ENCODE measurements at regions not wholly inside any gene's neighbourhood (a gene's known extent, or its start where the extent isn't known, plus 50 kb on each side); places are given as distances from the start of the nearest gene placed in this dataset.

- H2AFZ ChIP-seq (ENCODE audit: low read depth, low read length) = no peak overlapping the region
- no peaks in the 10 kb centered on the region for H3K4me1 ChIP-seq (ENCODE audit: control insufficient read depth, extremely low read depth, insufficient read depth, low read length)
- intact Hi-C loops (cut with micrococcal nuclease) (loop anchor here (10.0 kb wide), 1 partner anchor 289 kb away; no protein-coding TSS in a partner anchor), dilution Hi-C loops (cut with MboI; ENCODE audit: extremely low pct_ligation_motif_present, low sequenced_read_pairs) (no loop called here)
- H3K9me1 ChIP-seq (replicated peaks; ENCODE audit: control insufficient read depth, extremely low read depth, insufficient read depth, low read length) = no peaks in the 10 kb centered on the region
- H4K20me1 ChIP-seq (replicated peaks; ENCODE audit: control insufficient read depth, extremely low read depth, insufficient read depth, low read length) = no peaks in the 10 kb centered on the region
- H3K36me3 ChIP-seq (ENCODE audit: control insufficient read depth in 2 of 2, extremely low read depth in 1 of 2, insufficient read depth in 2 of 2, low read length in 2 of 2) = no peaks in the 10 kb centered on the region
- H3K9me3 ChIP-seq (replicated peaks; ENCODE audit: control insufficient read depth, insufficient read depth, low read length) = no peaks in the 10 kb centered on the region
- no peaks in the 10 kb centered on the region for H3K79me2 ChIP-seq (ENCODE audit: control insufficient read depth, insufficient read depth, low read length)
- DNase-seq (ENCODE audit: low read depth, low spot score) = no peak
- no peak overlapping the region for H3K4me3 ChIP-seq (replicated peaks in 1 of 3; ENCODE audit: insufficient read depth in 1 of 3, low read depth in 1 of 3, low read length in 3 of 3)
- no peak overlapping the region for H3K27ac ChIP-seq (ENCODE audit: insufficient read depth, low read depth, low read length)
- no TSS peak for BruUV-seq (replicated peaks)
- no peaks in the 10 kb centered on the region for H3K27me3 ChIP-seq (ENCODE audit: control insufficient read depth in 2 of 2, insufficient read depth in 2 of 2, low read length in 2 of 2)
- ChIA-PET POLR2A (no interaction called here), CTCF (no interaction called here)
- no peak overlapping the region for H3K9ac ChIP-seq (replicated peaks; ENCODE audit: extremely low read depth, insufficient read depth, low read length)
- FAIRE-seq = no peak
- no peak overlapping the region for H3K4me2 ChIP-seq (ENCODE audit: insufficient read depth, low read length)
- TF ChIP-seq CTCF (IDR thresholded peaks at IDR 0.05; ENCODE audit: extremely low read depth in 1 of 2, insufficient read depth in 1 of 2, low read depth in 1 of 2, low read length in 2 of 2) (no peak), JUN (IDR thresholded peaks at IDR 0.05; ENCODE audit: borderline replicate concordance, insufficient read depth, insufficient read length, low read depth) (no peak), FOS (IDR thresholded peaks at IDR 0.05; ENCODE audit: borderline replicate concordance, insufficient read depth, low read length) (no peak), POLR2A (IDR thresholded peaks at IDR 0.05; ENCODE audit: low read depth, low read length) (no peak)
- TF ChIP-seq, protein P1, sequence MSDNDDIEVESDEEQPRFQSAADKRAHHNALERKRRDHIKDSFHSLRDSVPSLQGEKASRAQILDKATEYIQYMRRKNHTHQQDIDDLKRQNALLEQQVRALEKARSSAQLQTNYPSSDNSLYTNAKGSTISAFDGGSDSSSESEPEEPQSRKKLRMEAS (IDR thresholded peaks at IDR 0.05; ENCODE audit: insufficient read depth, insufficient read length) = no peak
These were observed 228.7 kb upstream of the RND3 start for GRCh38 chr2:150716186-150716585.

- H3K4me2 ChIP-seq (ENCODE audit: insufficient read depth, low read length) = no peak overlapping the region
- H3K9ac ChIP-seq (replicated peaks; ENCODE audit: extremely low read depth, insufficient read depth, low read length) = no peak overlapping the region
- H3K4me3 ChIP-seq (replicated peaks in 1 of 3; ENCODE audit: insufficient read depth in 1 of 3, low read depth in 1 of 3, low read length in 3 of 3) = no peak overlapping the region
- POLR2A ChIA-PET = no interaction called here
- no peak for DNase-seq (ENCODE audit: low read depth, low spot score)
- no peaks in the 10 kb centered on the region for H3K9me1 ChIP-seq (replicated peaks; ENCODE audit: control insufficient read depth, extremely low read depth, insufficient read depth, low read length)
- TF ChIP-seq EZH2 (IDR thresholded peaks at IDR 0.05; ENCODE audit: borderline replicate concordance, low read depth, low read length, severe bottlenecking) (no peak), CTCF (IDR thresholded peaks at IDR 0.05; ENCODE audit: extremely low read depth in 1 of 2, insufficient read depth in 1 of 2, low read depth in 1 of 2, low read length in 2 of 2) (no peak), FOS (IDR thresholded peaks at IDR 0.05; ENCODE audit: borderline replicate concordance, insufficient read depth, low read length) (no peak), MYC (IDR thresholded peaks at IDR 0.05; ENCODE audit: low read depth, low read length) (no peak), GATA2 (IDR thresholded peaks at IDR 0.05; ENCODE audit: insufficient read depth, insufficient read length, low read depth, low read length) (no peak), POLR2AphosphoS5 (IDR thresholded peaks at IDR 0.05; ENCODE audit: insufficient read depth, low read depth, low read length) (no peak), POLR2A (IDR thresholded peaks at IDR 0.05; ENCODE audit: low read depth, low read length) (no peak), JUN (IDR thresholded peaks at IDR 0.05; ENCODE audit: borderline replicate concordance, insufficient read depth, insufficient read length, low read depth) (no peak)
- TF ChIP-seq, protein P1 (IDR thresholded peaks at IDR 0.05; ENCODE audit: insufficient read depth, insufficient read length) = no peak
- no peaks in the 10 kb centered on the region for H3K36me3 ChIP-seq (ENCODE audit: control insufficient read depth in 2 of 2, extremely low read depth in 1 of 2, insufficient read depth in 2 of 2, low read length in 2 of 2)
- BruUV-seq (replicated peaks) = no TSS peak
- no peaks in the 10 kb centered on the region for H4K20me1 ChIP-seq (replicated peaks; ENCODE audit: control insufficient read depth, extremely low read depth, insufficient read depth, low read length)
- H3K79me2 ChIP-seq (ENCODE audit: control insufficient read depth, insufficient read depth, low read length) = no peaks in the 10 kb centered on the region
- no peaks in the 10 kb centered on the region for H3K9me3 ChIP-seq (replicated peaks; ENCODE audit: control insufficient read depth, insufficient read depth, low read length)
- dilution Hi-C loops (cut with MboI; ENCODE audit: extremely low pct_ligation_motif_present, low sequenced_read_pairs) = no loop called here
- CTCF ChIA-PET = no interaction called here
- no peak overlapping the region for H3K27ac ChIP-seq (ENCODE audit: insufficient read depth, low read depth, low read length)
- FAIRE-seq = no peak
- no peaks in the 10 kb centered on the region for H3K4me1 ChIP-seq (ENCODE audit: control insufficient read depth, extremely low read depth, insufficient read depth, low read length)
- intact Hi-C loops (cut with micrococcal nuclease) = loop anchor here (10.0 kb wide), 1 partner anchor 289 kb away; no protein-coding TSS in a partner anchor
- H2AFZ ChIP-seq (ENCODE audit: low read depth, low read length) = no peak overlapping the region
- no peaks in the 10 kb centered on the region for H3K27me3 ChIP-seq (ENCODE audit: control insufficient read depth in 2 of 2, insufficient read depth in 2 of 2, low read length in 2 of 2)
These were observed 228.0 kb upstream of the RND3 start for GRCh38 chr2:150715501-150715900.

Measured in endothelial cell of umbilical vein (primary cell).